NCI-H510A treated with DMSO at 0.1 percent for 48 hours (cell line): ENCODE measurements at regions not wholly inside any gene's neighbourhood (a gene's known extent, or its start where the extent isn't known, plus 50 kb on each side); places are given as distances from the start of the nearest gene placed in this dataset.

Source experiments
- DNase-seq: peaks from one replicate; lab custom pipeline; 2025; lab: John Stamatoyannopoulos, UW

GRCh38 chr10:130795819-130796218 lies 515.7 kb downstream of the TCERG1L start:
- no peak for DNase-seq

GRCh38 chr10:130799532-130799931 lies 512.0 kb downstream of the TCERG1L start:
- no peak for DNase-seq

- no peak for DNase-seq
These were observed 511.2 kb downstream of the TCERG1L start for GRCh38 chr10:130800281-130800680.

GRCh38 chr10:130801276-130801675 lies 510.2 kb downstream of the TCERG1L start:
- DNase-seq = no peak

DNA sequence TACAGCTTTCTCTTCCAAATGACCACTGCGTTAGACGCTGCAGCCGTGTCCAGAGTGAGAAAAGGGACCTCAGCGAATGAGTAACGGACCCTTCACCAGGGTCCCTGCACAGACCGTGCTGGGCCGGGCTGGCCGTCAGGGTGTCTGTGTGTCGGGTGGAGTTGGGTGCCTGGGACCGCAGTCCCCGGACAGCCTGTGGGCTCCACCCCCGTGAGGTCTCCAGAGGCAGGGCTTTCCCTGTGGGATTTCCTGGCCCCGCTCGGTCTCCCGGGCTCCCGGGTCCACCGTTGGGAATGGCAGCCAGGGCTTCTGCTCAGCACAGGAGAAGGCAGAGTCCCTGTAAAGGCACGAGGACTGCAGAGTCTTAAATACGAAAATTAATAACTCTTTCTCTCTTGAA lies 509.7 kb downstream of the TCERG1L start:
- DNase-seq = no peak

DNA sequence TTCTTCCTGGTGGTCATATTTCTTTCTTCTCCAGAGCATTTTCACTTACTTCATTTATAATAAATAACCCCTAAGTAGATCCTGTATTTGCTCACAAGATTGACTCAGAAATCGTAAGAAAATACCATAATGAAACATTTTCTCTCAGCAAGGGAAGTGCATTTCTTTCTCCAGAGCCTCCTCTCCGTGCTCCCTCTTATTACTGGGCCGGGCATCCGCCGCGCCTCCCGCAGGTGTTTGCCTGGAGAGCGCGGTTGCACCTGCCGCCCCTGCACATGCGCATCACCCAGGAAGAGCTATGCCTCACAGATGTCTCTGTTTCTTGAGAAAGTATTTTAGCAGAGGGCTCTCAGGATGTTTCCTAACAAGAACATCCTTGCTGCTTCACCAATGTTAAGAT lies 509.2 kb downstream of the TCERG1L start:
- no peak for DNase-seq

- no peak for DNase-seq
These were observed 507.2 kb downstream of the TCERG1L start for GRCh38 chr10:130804281-130804680.

DNA sequence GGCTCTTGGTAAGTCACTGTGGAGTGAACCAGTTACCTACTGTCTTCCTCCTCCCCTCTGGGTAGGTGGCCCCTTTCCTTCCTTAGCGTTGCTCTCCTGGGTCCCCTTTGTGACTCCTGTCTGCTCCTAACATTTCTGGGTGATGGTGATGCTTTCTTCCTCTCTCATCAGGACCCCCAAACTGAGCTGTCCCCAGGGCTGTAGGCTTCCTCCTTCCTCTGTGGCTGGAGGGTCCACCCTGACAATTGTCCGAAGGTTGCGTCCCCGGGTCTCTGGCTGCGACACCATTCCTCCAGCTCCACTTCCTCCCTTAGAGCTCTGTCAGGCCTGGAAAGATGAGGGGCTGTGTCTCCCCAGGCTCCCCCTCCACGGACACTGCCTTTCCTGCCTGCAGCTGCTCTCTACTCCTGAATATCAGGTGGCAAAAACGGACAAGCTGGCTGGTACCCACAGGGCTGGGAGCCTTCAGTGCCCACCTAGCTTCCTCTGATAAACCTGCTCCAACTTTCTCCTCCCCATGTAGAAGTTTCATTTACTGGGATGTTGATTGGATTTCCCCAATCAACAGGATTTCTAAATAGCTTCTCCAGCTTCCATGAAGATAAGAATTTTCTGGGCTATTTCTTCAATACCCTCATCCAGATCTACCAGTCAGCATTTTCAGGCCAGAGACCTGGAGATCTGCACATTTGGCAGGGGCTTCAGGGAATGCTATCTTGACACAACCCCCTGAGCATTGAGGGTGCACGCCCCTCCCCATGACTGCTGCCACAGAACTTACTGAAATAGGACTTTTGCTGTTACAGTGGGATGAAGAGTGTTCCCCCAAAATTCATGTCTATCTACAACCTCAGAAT lies 506.5 kb downstream of the TCERG1L start:
- no peak for DNase-seq

GRCh38 chr10:130805635-130806030 lies 505.9 kb downstream of the TCERG1L start:
- no peak for DNase-seq

DNA sequence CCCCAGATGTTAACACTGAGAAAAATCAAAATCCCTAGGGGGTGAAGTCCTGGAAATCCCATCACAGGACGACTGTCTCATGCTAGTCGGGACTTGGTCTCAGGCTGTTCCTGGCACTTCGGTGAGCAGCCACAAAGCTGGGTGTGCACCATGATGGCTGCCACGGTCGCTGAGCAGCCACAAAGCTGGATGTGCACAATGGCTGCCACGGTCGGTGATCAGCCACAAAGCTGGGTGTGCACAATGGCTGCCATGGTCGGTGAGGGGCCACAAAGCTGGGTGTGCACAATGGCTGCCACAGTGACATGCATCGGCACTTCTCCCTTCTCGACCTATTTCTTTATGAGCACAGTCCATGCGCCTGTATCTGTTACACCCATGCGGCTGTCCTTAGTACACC lies 505.1 kb downstream of the TCERG1L start:
- no peak for DNase-seq

GRCh38 chr10:130807096-130807495 lies 504.4 kb downstream of the TCERG1L start:
- no peak for DNase-seq

- DNase-seq = no peak
These were observed 503.8 kb downstream of the TCERG1L start for GRCh38 chr10:130807721-130808120.

DNA sequence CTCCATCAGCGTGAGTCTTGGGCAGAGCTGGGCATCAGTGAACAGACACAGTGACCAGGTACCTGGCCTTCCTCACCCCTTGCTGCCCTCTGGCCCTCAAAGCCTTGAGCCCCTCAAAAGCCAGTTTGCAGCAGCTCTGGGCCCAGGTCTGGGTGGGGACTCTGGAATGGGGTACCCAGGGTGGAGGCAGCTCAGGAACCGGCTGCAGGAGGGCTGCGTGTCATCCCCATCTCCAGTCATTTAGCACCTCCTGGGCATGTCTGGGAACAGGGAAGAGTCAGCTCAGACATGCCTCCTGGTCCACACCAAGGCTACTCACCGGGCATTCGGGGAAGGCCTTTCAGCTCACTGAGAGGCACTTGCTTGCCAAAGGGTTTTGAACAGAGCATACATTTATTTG lies 503.3 kb downstream of the TCERG1L start:
- no peak for DNase-seq

DNA sequence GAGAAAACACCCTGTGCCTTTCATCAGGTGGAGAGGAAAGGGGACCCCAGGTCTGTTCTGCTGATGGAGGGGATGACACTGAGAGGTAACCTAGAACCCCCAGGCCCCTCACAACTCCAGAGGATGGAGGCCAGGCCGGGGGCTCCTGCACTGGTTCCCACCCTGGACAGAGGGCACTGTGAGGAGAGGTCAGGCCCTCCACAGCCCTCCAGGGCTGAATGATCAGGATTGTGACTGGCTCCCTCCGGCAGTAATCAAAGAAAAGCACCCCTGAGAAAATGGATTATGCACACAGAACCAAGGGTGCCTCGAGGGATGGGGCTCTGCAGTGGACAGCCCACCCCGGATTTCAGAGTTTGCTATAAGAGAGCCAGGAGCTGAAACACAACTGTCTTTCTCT lies 502.8 kb downstream of the TCERG1L start:
- DNase-seq = no peak

DNA sequence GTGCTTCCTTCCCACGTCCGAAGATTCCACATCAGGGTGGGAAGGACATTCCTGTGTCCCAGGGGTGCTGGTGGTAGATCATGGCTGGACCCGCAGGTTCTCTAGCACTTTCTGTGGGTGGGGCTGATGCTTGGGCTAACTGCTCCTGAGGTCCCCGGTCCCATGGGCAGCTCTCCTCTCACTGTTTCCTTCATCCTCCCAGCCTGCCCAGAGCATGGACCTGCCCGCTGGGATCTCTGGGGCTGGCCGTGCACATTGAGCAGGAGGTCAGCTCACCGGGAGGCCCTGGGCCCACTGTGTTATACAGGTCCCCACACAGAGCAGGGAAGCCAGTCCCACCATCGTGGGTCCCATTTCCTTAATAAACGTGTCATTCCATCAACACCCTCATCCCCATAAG lies 502.3 kb downstream of the TCERG1L start:
- DNase-seq = no peak

- DNase-seq = no peak
These were observed 501.6 kb downstream of the TCERG1L start for GRCh38 chr10:130809761-130810515.

- DNase-seq = no peak
These were observed 500.7 kb downstream of the TCERG1L start for GRCh38 chr10:130810856-130811255.

- no peak for DNase-seq
These were observed 499.0 kb downstream of the TCERG1L start for GRCh38 chr10:130812381-130813148.

- no peak for DNase-seq
These were observed 496.9 kb downstream of the TCERG1L start for GRCh38 chr10:130814610-130815009.

DNA sequence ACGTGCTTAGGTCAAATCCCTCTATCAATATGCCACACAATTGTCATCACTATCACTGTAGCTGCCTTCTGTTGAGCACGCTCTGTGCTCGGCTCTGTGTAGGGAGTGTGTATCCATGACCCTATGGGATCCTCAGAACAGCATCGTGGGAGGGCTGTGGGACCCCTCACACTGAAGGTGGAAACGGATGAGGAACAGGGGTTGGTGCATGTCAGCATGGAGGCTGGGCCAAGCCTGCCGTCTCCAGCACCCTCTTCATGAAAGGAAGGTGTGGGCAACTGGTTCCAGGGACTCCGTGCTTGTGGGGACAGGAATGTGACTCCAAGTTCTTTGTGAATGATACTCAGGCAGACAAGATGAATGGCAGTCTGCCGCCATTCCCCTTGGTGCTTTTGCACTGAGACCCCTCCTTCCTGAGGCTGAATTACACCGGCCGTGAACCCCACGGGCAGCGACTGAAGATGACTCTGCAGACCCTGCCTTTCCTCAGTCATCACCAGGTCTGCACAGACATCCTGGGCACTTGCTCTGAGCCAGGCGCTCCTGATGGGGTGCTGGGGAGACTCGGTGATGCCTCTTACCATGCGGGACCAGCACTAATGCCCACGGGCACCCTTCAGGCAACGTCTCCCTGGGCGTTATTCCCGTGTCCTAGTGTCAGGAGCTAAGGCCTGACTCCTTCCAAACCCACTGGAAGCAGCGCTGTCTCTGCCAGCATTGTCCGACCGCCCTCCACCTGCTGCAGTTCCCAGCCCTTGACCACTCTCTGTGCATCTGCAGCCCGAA lies 495.2 kb downstream of the TCERG1L start:
- DNase-seq = no peak

DNA sequence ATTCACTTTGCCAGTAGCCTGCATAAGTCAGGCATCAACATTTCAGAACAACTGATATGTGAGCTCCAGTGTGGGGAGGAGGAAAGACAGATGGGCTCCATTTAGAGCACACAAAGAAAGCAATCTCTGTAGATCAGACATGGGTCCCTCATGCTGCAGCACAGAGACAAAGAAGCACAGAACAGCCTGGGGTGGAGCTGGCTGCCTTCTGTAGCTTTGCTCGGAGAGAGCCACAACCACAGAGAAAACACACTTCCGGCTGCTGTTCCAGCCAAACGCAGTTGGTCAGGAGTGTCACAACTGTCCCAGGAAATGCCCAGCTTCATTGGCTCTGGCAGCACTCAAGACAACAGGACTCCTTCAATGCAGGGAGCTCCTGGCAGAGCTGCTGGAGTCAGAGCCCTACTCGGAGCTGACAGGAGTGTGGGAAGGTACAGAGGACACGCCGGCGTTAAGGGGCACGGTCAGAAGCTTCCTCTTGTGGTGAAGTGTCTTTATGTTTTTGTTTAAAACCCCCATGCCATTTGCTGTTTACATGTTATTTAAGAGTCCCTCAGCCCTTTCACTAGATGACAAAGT lies 494.4 kb downstream of the TCERG1L start:
- no peak for DNase-seq
